GM21367 (cell line): ENCODE measurements at regions not wholly inside any gene's neighbourhood (a gene's known extent, or its start where the extent isn't known, plus 50 kb on each side); places are given as distances from the start of the nearest gene placed in this dataset.

Source experiments
- ATAC-seq: cut with Tn5 transposase; IDR thresholded peaks from one replicate; pipeline ENCODE4 v1.9.1; 2021; ENCODE audit not compliant: unreplicated experiment

GRCh38 chr10:10503772-10504171 lies 513.9 kb upstream of the CELF2 start:
- no peak for ATAC-seq

GRCh38 chr10:10508211-10508610 lies 509.5 kb upstream of the CELF2 start:
- no peak for ATAC-seq

- ATAC-seq: no peak
Observed at GRCh38 chr10:10510179-10510578, 507.5 kb upstream of the CELF2 start.

- no peak for ATAC-seq
Observed at GRCh38 chr10:10513067-10513466, 504.6 kb upstream of the CELF2 start.

- ATAC-seq: no peak
Observed at GRCh38 chr10:10513898-10514297, 503.8 kb upstream of the CELF2 start.

DNA sequence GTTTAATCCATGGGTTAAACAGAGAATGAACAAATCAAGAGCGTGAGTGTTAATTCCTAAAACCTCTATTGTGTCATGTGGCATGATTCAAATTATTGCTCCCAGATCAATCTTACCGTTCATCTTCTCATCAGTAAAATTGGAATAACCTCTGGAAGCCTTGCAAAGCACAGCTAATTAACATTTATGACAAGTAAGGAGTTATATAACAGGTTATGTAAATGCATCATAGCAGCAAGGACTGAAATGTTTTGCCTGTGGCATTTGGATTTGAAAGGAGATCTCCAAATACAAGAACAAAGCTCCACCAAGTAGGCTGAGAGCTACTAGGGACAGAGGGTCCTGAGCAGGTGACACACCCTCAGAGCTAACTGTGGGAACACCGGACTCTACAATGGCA lies 502.9 kb upstream of the CELF2 start:
- ATAC-seq: no peak

DNA sequence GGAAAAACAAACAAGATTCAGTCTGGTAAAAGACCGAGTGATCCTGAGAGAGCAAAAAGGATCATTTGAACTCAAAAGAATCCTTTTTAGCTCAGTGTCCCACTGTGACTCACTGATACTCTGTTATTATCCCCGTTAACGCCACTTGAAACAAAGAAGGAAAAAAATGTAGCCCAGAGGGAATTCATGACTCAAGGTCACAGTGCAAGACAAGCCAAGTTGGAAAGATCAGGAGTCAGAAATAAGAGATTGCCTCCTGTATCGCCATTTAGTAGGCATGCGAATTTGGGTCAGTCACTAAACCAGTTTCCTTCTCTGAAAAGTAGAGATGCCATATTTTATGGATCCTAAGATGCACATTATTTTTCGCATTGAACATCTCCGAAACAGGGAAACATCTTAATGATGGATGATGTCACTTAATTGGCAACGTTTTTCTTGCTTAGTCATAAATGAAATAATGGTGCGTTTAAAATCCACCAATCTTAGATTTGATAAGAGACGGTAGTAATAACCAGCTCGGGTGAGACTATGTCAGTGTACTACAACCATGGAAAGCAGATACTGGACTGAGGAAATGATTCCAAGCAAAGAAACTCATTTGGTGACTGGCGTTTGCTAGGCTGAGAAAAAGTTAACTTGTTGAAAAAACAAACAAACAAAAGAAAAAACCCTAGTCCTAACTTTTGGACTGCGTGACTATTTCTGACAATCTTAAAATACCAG lies 502.0 kb upstream of the CELF2 start:
- no peak for ATAC-seq

DNA sequence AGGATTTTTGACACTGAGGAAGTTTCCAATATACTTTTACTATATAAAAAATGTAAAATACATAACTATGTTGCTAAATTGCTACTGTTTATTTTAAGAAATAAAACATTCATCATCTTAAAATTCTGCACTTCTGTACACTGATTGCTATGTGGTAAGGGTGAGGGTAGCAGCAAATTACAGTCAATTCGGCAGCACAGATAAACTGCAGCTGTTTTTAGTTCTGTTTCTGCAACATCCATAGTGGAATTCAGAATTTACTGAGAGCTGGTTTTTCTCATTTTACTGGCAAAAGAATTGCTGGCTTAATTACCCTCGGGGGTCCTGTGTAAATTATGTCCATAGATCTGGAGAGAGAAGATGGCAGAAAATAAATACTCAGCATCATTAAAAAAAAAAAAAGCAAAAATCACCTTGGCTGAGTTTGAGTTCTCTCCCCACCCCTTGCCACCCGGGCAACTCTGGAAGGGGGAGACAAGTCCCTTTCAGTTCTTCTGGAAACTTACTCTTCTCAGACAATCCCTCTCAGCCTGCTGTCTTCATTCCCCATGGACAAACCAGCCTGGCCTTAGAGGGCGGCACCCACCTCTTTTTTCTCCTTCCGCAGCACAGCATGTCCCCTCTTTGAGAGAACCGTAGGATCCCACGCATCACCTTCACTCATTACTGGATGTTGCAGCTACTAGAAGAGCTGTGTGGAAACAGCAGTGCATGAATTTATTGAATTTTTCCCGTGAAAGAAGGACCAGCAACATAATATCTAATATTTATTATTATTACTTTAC lies 501.1 kb upstream of the CELF2 start:
- no peak for ATAC-seq

DNA sequence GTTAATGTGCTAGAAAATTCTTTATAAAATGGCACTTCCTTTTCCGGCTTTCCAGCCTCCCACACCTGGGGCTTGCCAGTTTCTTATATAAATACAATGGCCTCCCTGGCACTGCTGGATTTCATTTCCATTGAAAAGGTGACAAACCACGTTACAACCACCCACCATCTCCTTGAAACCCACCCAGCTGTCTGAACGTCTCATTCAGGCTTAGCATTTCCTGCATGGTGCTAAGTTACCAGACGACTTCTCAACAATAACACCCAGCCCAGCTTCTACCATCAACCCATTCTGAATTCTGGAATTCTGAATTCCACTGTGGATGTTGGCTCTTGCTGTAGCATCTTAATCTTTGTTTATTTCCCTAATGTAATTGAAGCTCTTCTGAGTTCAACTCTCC lies 499.8 kb upstream of the CELF2 start:
- ATAC-seq: no peak

DNA sequence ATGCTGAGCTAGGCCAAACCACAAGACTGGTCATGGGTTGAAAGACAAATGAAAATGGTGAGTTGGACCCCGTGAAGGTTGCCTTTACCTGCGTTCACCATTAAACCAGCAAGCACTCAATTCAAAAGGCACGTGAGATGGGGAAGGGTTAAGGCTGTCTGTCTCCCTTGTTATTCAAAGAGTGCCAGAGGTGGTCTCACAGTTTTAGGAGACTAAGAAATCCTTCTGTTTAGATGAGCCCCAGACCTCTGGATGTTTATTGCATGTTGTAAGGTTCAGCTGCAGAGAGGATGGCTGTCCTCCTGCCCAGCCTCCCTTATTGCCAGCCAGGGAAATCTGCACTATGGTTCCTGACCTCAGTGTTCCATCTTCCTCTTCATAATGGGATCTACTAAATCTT lies 498.0 kb upstream of the CELF2 start:
- ATAC-seq: no peak

DNA sequence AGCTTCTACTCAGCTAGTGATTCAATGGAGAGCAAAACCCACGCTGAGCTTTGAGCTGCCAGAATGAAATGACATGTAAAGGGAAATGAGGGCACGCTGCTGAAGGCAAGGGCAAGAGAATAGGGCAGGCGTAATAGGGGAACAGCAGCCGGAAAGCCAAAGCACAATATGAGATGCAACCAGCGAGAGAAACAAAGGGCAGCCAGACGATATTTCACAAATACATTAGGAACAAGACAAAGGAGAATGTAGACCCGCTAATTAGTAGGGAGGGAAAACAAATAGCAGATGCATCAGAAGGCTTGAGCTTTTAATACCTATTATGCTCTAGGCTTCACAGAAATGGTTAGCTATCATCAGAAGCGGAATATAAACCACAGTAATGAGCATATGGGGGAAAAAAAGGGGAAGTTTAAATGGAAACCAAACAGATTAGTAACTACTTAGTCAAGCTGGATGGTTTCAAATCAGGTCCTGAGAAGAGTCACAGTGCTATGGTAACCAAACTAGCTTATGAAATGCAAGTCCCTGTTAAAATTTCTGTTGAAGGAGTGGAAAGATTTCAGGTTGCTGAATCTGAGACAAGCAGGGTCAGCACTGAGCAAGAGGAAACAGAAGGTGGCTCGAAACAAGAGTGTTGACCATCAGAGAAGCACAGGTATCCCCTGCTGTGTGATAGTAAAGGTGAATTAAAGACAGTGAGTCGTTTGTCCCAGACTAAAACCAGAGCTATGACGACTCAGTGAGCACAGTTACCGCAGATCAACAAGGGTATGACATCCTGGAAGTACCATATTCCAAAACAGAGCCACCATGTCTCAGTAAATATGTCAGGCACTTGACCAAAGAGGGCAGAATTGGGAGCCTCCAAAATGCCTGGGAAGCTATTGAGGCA lies 496.9 kb upstream of the CELF2 start:
- peak; percentile 91 for ATAC-seq

- ATAC-seq: no peak
Observed at GRCh38 chr10:10526846-10527245, 490.8 kb upstream of the CELF2 start.

- no peak for ATAC-seq
Observed at GRCh38 chr10:10527861-10528562, 489.7 kb upstream of the CELF2 start.

- ATAC-seq: no peak
Observed at GRCh38 chr10:10528563-10528910, 489.1 kb upstream of the CELF2 start.

GRCh38 chr10:10530313-10530712 lies 487.4 kb upstream of the CELF2 start:
- no peak for ATAC-seq

DNA sequence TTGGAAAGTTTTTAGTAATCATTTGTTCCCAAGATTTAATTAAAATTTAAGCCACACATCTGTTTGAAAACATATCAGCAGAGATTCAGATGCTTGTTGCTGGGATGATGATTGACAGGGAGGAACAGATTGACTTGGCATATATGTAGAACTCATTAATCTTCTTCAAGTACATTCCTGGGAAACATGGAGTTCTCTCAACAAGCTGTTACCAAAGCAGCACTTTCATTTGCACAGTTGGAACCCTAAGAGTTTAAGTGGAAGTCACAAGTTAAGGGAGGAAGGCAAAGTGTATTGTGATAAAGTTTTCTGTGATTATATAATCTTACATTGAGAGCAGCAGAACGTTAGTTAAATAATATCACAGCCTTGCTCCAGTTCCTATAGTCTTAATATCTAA lies 485.4 kb upstream of the CELF2 start:
- no peak for ATAC-seq

GRCh38 chr10:10532826-10533225 lies 484.8 kb upstream of the CELF2 start:
- ATAC-seq: no peak

DNA sequence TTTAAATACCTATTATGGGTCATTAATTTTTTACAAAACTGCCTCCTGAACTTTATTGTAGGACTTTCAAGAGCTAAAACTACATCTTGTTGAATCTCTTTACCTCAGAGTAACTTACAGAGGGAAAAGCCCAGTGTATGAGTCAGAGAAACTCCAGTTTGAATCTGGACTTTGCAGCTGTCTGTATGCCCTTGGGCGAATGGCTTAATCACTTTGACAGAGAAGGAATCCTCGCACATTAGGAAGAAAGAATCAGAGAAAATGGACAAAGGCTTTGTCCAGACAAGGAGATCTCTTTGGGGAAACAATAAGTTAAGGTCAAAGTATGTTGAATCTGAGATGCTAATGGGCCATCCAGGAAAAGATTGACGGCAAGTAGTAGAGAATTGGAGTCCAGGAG lies 484.2 kb upstream of the CELF2 start:
- ATAC-seq: no peak

DNA sequence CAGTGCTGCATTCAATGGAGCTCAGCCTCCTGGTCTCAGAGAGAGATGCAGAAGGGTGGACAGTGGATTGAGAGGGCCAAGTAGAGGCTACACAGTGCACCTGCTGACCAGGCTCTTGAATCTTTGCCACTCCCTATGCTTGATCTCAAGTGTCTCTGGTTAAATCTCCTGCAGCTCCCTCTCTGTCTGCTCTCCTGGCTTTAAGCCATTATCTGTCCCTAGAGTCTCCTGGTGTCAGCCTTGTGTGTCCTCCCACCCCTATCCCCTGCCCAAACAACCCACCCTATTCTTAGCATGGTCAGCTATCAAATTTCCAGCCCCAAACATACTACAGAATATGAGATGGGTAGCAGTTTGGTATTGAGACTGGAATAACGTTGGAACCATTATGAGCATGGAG lies 479.3 kb upstream of the CELF2 start:
- ATAC-seq: no peak

DNA sequence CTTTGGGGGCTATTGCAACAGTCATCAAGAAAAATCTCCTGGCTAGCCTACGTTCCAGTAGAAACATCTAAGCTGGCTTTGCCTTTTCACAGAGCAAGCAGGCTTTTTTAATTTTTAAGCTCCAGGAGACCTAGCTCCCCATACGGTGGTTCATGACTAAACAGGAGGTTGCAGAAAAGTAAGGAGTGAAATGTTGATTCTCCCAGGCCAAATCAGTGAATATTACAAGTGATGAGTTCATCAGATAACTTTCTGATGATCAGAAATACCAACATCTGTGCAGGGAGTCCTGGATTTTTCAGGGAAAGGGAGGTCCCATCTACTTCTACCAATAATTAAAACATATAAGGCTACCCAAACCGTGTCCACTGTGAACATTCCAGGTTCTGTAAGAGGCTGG lies 477.3 kb upstream of the CELF2 start:
- no peak for ATAC-seq

- ATAC-seq: no peak
Observed at GRCh38 chr10:10542477-10542876, 475.2 kb upstream of the CELF2 start.
